Upper lobe of left lung (tissue), 6 donors: ENCODE measurements at regions not wholly inside any gene's neighbourhood (a gene's known extent, or its start where the extent isn't known, plus 50 kb on each side); places are given as distances from the start of the nearest gene placed in this dataset.

Source experiments
- ATAC-seq, 2 donors: fragments of 200-7000 bp; cut with Tn5 transposase; one replicate each; pipeline ENCODE4 v1.9.1; 2022; ENCODE audit warnings: mild to moderate bottlenecking in 2 of 2, moderate library complexity in 2 of 2; ENCODE audit not compliant: low FRiP score in 2 of 2
- DNase-seq, 2 donors: peaks; one replicate each; pipeline ENCODE4 v3.0.0-alpha.2; 2019 to 2020
- H3K27ac ChIP-seq, 4 donors: fragments of 200-600 bp; sonication (generic); one replicate each; pipeline ENCODE4 v1.5.1; 2016 to 2019
- H3K27me3 ChIP-seq, 4 donors: fragments of 200-600 bp; sonication (generic); one replicate each; pipeline ENCODE4 v1.5.1; 2017 to 2019
- H3K36me3 ChIP-seq, 4 donors: fragments of 200-600 bp; sonication (generic); one replicate each; pipeline ENCODE4 v1.5.1; 2016 to 2019
- H3K4me1 ChIP-seq, 4 donors: fragments of 200-600 bp; sonication (generic); one replicate each; pipeline ENCODE4 v1.5.1; 2018 to 2019
- H3K4me3 ChIP-seq, 4 donors: fragments of 200-600 bp; sonication (generic); one replicate each; pipeline ENCODE4 v1.5.1; 2017 to 2019; ENCODE audit warnings: mild to moderate bottlenecking in 2 of 4, moderate library complexity in 1 of 4
- H3K9me3 ChIP-seq, 4 donors: fragments of 200-600 bp; sonication (generic); one replicate each; pipeline ENCODE4 v1.5.1; 2018 to 2019
- CTCF ChIP-seq, 6 experiments: fragments of 450-650 bp in 4 of 6; fragments of 200-600 bp in 2 of 6; sonication (generic) in 2 of 6; IDR thresholded peaks; one replicate each; pipeline ENCODE4 v1.5.1; 2016 to 2019; ENCODE audit warnings: antibody characterized with exemption in 6 of 6
- EP300 ChIP-seq, 4 donors: sonication (generic); formaldehyde crosslinking; IDR thresholded peaks; one replicate each; pipeline ENCODE4 v1.5.1; 2017; ENCODE audit warnings: antibody characterized with exemption in 4 of 4, control low read depth in 2 of 4
- POLR2A ChIP-seq, 4 donors: fragments of 450-650 bp; IDR thresholded peaks; one replicate each; pipeline ENCODE4 v1.5.1; 2016 to 2017; ENCODE audit warnings: antibody characterized with exemption in 4 of 4, mild to moderate bottlenecking in 2 of 4
- POLR2AphosphoS5 ChIP-seq, 2 donors: sonication (generic); formaldehyde crosslinking; IDR thresholded peaks; one replicate each; pipeline ENCODE4 v1.5.1; 2017; ENCODE audit warnings: antibody characterized with exemption in 2 of 2
- WGBS, 2 donors: methylation state at CpG; one replicate each; pipeline ENCODE4 v1.1.5; 2017 to 2018; 5-methylcytosine and 5-hydroxymethylcytosine counted together
- donor health status: DM: no; HTN: no; CAD: no; lungs with moderate emphysema.
- donor health status: DM: no; HTN: yes; CAD: no; lungs with severe emphysema.

GRCh38 chr12:43665091-43665490, 93.5 kb downstream of the PUS7L start:
- Histone ChIP-seq H3K9me3 (no peaks in the 10 kb centered on the region), H3K36me3 (no peaks in the 10 kb centered on the region), H3K4me1 (no peaks in the 10 kb centered on the region), H3K4me3 (no peak overlapping the region), H3K27me3 (no peaks in the 10 kb centered on the region), H3K27ac (no peak overlapping the region)
- TF ChIP-seq POLR2A (IDR thresholded peaks at IDR 0.05) (no peak), CTCF (IDR thresholded peaks at IDR 0.05) (no peak), EP300 (IDR thresholded peaks at IDR 0.05) (no peak), POLR2AphosphoS5 (IDR thresholded peaks at IDR 0.05) (no peak)
- 56 to 67% methylated on average over 1 of the region's 1 CpG for WGBS, 2 donors
- ATAC-seq, result no peak
- no peak for DNase-seq

DNA sequence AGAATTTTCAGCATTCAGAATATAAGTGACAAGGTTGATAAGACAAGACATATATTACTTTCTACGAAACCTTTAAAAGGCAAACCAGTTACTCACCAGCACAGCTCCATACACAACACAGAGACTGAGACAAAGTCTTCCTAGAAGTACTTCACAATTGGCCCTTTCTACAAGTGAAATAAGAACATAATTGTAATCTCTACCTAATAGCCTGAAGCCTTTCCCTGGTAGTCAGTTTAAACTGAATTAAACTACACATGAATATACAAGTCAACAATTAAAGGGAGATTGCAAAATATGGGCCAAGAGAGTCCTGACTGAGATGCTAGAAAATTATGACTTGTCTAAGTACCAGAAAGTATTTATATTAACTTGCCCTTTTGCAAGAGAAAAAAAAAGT, 95.9 kb downstream of the PUS7L start:
- TF ChIP-seq EP300 (IDR thresholded peaks at IDR 0.05) (no peak), CTCF (IDR thresholded peaks at IDR 0.05) (no peak), POLR2A (IDR thresholded peaks at IDR 0.05) (no peak), POLR2AphosphoS5 (IDR thresholded peaks at IDR 0.05) (no peak)
- Histone ChIP-seq H3K36me3 (no peaks in the 10 kb centered on the region), H3K27me3 (no peaks in the 10 kb centered on the region), H3K9me3 (no peaks in the 10 kb centered on the region), H3K27ac (no peak overlapping the region), H3K4me1 (no peaks in the 10 kb centered on the region), H3K4me3 (no peak overlapping the region)
- ATAC-seq (no peak), DNase-seq (no peak)
- 90 to 100% methylated on average over 1 of the region's 1 CpG for WGBS, 2 donors

DNA sequence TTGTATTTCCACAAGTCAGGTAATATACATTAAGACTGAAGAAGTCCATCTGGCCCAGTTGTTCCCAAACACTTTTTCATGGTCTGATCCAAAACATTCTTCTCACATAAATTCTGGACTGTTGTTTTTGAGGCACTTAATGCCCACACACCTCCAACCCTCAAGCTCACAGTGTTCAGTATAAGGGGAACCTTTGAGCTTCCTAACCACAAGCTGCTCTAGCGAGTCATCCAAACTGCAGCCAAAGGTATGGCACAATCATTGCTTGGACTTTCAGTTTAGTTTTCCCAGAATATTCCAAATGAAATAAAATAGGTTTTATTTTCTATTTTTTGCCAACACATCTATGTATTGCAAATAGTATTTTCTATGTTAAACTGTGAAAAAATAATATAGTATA, 103.0 kb downstream of the PUS7L start:
- 90 to 97% methylated on average over 1 of the region's 1 CpG for WGBS, 2 donors
- Histone ChIP-seq H3K4me3 (no peak overlapping the region), H3K4me1 (no peaks in the 10 kb centered on the region), H3K36me3 (no peaks in the 10 kb centered on the region), H3K27me3 (no peaks in the 10 kb centered on the region), H3K9me3 (peaks cover 0 to 4% (median 0%) of the 10 kb centered on the region in 4 donors), H3K27ac (no peak overlapping the region)
- no peak for DNase-seq
- TF ChIP-seq POLR2AphosphoS5 (IDR thresholded peaks at IDR 0.05) (no peak), CTCF (IDR thresholded peaks at IDR 0.05) (no peak), POLR2A (IDR thresholded peaks at IDR 0.05) (no peak), EP300 (IDR thresholded peaks at IDR 0.05) (no peak)
- ATAC-seq, result no peak

DNA sequence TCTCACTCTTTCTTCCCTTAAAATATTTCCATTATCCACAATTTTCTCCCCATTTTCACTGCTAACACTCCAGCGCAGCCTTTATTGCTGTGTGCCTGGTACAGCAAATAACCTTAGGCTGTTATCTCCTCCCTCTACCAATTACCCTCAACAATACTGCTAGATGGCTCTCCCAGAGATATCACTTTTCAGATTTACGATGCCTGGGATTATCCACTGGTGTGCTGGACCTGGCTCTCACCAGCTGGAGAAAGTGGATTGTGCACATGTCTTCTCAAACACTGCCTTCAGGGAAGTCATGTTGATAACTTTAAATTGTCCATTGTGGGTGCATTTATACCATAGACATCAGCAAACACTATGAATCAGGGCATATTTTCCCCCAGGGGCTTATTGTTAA, 101.9 kb upstream of the ADAMTS20 start:
- no peak for ATAC-seq
- H3K36me3 ChIP-seq, result no peaks in the 10 kb centered on the region
- TF ChIP-seq EP300 (IDR thresholded peaks at IDR 0.05), result no peak
- no peak for TF ChIP-seq CTCF (IDR thresholded peaks at IDR 0.05)
- no peak for TF ChIP-seq POLR2A (IDR thresholded peaks at IDR 0.05)
- no peak for TF ChIP-seq POLR2AphosphoS5 (IDR thresholded peaks at IDR 0.05)
- DNase-seq, result no peak
- H3K27me3 ChIP-seq, result no peaks in the 10 kb centered on the region
- peaks cover 0 to 4% (median 0%) of the 10 kb centered on the region in 4 donors for H3K9me3 ChIP-seq
- 82 to 85% methylated on average over 2 of the region's 2 CpGs for WGBS, 2 donors
- no peak overlapping the region for H3K27ac ChIP-seq
- no peaks in the 10 kb centered on the region for H3K4me1 ChIP-seq
- H3K4me3 ChIP-seq, result no peak overlapping the region

- Histone ChIP-seq H3K4me1 (no peaks in the 10 kb centered on the region), H3K36me3 (no peaks in the 10 kb centered on the region), H3K27me3 (no peaks in the 10 kb centered on the region), H3K27ac (no peak overlapping the region), H3K4me3 (no peak overlapping the region), H3K9me3 (peaks cover 0 to 4% (median 0%) of the 10 kb centered on the region in 4 donors)
- WGBS, 2 donors, result 87 to 88% methylated on average over 3 of the region's 3 CpGs
- DNase-seq (no peak), ATAC-seq (no peak)
- TF ChIP-seq EP300 (IDR thresholded peaks at IDR 0.05), result no peak
- no peak for TF ChIP-seq POLR2AphosphoS5 (IDR thresholded peaks at IDR 0.05)
- TF ChIP-seq POLR2A (IDR thresholded peaks at IDR 0.05), result no peak
- TF ChIP-seq CTCF (IDR thresholded peaks at IDR 0.05), result no peak
Observed at GRCh38 chr12:43653289-43653915, 101.4 kb upstream of the ADAMTS20 start.
